IPS-NIHi7 (cell line): ENCODE measurements at regions not wholly inside any gene's neighbourhood (a gene's known extent, or its start where the extent isn't known, plus 50 kb on each side); places are given as distances from the start of the nearest gene placed in this dataset.

Experiments used
- DNase-seq: peaks from one replicate; pipeline ENCODE4 v3.0.0; 2012; ENCODE audit warnings: mixed read lengths; ENCODE audit errors: extremely low spot score

DNA sequence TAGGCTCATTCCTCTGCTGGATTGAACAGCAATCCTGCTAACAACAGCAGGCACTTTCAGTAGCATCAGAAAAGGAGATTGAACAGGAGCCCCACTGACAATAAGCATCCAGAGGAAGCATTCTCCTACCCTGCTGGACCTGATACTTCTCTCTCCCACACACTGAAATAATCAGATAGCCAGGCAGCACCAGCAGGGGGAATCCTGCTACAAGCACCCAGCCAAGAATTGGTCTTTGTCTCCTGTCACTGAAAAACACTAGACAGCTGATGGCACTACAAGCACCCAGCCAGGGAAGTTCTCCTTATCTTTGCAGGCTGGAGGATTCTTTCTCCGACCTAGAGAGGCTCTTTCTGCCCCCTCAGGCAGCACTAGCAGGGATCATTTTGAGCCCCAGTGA lies 444.3 kb upstream of the GRIA3 start:
- peak; percentile 49 for DNase-seq

DNA sequence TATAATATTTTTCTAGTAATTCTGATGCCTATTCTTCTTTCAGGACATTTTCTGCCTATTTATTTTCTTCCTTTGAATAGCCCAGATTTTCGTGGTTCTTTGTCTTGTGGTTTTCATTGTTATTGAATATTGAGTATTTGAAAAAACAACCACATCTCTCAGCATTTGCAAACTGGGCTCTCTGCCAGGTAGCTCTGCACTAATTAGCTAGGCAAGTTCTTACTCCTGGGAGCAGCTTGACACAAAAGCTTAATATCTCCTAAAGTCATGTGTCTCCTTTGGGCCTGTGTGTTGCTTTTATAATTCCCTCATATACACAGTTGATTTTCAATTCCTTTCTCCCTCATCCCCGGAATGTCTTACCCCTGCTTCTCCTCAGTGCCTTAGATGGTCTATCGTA lies 413.5 kb upstream of the GRIA3 start:
- DNase-seq, result no peak

DNA sequence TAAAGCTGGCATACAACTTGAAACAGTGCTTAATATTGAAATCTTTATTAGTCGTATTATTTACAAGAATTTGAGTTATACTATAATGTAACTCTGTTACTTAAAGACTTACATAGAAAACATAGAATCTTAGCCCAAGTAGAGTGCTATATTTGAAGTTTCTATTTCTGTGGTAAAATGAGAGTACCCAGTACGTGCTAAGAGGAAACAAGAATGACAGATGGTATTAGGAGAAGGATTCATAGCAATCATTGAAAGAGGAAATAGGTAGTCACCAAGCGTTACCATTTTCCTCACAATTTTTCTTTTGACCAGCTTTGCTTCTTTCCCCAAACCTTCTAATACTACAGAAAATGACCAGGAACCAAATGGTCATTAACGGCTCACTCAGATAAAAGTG lies 412.1 kb upstream of the GRIA3 start:
- no peak for DNase-seq

DNA sequence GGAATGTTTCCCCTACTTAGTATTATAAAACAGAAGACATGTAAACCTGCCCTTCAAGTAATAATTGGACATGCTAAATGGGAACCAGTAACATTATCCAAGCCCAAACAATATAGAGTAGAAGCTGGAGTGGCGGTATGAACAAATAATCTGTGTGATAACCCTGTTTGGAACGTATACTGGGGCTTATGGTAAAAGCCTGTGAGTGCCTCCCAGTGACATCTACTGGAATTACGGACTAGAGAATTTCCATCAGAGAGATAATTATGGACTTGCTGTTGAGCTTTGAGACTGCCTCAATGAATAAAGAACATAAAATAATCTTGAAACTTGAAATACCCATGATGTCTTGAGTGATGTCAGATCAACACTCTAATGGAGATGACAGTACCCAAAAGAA lies 406.3 kb upstream of the GRIA3 start:
- DNase-seq, result peak; percentile 29

DNA sequence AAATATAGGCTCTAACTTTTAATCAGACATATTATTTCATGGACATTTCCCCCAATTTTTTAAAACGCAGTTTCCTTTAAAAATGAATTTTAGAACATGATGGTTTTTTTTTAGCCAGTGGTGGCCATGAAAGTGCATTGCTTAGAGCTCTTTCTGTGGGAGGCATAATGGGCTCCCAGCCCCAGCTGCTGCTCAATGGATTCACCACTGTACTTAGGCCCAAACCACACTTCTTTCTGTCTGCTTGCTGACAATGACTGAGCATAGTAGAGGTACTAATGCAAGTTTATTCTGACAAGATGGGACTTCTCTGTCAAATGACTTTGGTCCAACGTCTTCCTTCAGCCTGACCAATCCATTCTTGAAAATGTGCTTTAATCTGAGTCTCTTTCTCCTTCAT lies 400.2 kb upstream of the GRIA3 start:
- DNase-seq, result no peak

DNA sequence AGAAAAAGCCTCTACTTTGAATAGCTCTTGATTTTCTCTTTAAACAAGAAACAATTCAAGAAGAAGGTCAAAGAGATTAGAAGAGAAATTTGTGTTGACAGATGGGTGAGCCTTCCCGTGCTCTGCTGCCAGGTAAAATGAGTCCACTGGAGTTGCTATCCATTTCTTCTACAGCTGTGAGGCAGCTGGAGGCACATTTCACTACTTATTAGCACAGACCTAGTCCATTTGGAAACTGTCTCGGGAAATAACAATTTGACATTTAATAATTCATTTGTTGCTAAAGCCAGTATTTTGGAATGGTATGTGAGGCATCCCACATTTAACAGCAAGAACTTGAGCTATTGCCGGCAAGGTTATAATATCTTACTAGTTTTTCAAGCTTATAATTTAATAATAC lies 396.8 kb upstream of the GRIA3 start:
- no peak for DNase-seq

DNA sequence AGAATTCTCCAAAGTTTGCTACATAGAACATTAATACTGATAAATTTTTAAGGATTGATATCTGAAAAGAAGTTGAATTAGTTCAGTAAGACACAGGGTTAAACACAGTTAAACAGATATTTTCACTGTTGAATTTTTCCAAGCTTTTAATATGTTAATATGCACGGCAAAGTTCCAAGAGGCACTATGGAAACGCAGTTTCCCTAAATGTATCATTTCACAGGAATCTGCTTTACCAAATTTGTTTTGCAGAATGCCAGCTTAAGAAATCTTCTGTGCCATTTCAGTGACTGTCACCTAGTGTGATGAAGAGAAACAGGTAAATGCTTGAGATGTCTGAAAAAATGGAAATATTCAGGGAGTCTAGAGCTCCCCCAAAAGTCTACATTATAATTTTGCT lies 395.9 kb upstream of the GRIA3 start:
- no peak for DNase-seq

DNA sequence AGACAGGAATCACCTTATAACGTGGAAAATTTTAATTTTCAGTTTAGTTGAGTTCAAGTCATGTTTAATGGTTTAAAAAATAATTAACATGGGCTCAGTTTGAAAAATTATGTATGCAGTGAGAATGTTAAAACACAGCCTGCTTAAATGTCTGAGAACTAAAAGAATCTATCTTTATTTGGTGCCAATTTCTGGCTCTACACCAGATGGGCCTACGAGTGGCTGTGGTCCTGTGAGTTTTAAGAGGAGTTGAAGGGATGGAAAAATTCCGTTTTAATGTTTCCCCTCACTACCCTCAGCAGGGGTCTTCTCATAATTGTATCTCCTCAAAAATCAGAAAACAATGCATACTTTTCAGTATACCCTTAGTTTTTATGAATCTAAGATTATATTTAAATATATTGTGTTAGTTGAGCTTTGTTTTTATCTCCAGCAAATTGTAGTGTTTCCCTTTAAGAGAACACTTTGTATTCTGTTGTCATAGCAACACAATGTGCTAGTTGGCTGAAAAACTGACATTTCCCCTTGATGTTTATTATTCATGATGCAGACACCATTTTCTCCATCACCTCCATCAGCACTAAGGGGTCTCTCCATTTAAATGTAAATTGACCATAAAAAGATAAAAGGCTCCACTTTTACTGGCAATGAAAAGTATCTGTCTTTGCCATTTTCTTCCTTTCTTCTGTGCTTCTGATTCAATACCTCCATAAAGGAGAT lies 393.5 kb upstream of the GRIA3 start:
- DNase-seq, result no peak

DNA sequence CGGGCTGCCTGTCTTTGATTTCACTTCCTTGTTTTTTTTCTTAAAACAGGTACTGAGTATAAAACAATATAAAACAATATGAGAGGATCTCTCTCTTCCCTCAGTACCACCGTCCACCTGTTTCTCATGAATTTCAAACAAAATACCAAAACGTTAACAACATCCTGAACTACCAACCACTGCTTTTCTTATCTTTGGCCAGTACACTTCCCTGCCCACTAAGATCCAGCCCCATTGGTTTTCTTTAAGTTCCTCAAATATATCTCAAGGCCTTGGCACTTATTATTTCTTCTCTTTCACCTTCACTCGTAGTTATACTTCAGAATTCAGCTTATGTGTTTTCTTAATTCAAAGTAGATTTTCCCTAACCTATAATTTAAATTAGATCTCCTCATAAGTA lies 370.2 kb upstream of the GRIA3 start:
- DNase-seq, result no peak

DNA sequence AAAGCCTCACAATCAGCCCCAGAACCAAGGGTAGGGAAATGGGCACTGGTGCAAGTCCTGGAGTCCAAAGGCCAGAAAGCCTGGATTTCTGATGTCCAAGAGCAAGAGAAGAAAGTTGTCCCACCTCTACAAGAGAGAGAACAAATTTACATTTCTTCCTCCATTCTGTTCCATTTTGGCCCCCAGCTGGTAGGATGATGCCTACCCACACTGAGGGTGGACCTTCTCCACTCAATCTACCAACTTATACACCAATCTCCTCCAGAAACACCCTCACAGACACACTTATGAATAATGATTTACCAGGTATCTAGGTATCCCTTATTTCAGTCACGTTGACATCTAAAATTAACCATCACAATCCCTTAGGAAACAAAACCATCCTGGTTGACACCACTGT lies 367.8 kb upstream of the GRIA3 start:
- DNase-seq, result no peak

DNA sequence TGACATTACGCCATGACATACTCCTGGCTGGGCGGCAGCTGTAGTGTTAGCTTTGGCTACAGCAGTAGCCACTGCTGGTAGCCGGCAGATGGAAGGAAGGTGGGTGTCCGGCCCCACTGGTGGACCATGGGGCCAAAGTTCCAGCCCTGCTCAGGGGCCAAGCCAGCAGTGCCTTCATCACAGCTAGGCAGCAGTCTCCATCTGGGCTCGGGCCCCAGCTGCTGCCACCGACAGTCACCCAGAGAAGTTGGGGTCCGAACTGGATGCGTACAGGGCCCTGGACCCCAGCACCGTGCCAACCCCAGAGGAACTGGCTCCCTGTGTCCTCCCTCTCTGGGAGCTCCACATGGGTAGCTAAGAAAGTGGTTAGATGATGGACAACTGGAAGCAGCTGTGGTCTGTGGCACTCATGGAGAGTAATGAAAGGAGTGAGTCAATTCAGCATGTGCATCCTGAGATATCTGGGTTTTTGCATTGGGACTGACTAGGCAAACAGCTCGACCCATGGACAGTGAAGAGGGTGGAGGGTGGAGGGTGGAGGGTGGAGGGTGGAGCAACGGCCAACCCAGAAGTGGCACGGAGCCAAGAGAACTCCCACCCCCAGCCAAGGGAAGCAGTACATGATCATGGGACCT lies 366.6 kb upstream of the GRIA3 start:
- DNase-seq, result no peak

DNA sequence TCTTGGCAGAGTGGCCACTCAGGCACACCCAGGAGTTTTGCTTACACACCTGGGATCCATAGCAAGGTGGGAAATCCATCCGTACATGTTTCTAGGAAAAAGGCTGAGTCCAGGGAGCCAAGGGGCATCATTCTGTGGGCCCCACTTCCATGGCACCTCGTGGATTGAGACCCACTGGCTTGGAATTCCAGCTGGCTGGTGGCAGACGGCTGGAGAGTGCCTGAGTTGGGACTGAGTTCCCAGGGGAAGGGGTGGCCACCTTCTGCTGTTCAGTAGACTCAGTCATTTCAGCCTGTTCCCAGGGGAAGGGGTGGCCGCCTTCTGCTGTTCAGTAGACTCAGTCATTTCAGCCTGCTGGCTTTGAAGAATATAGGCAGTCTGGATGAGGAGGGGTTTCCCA lies 366.0 kb upstream of the GRIA3 start:
- DNase-seq, result no peak

DNA sequence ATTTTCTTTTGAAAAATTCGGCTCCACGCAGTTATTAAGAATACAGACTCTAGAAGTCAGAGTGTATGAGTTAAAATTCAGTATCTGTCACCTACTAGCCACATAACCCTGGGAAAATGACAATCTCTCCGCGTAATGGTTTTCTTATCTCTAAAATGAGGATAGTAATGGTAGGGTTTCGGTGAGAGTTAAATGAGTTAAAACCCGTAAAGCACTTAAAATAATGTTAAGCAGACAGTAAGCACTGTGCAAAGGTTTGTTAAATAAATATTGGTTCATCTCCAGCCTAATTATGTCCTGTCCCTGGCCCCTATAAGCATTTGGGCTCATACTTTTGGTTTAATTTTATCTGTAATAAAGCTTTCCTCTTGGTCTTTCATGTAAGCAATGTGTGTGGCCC lies 350.8 kb upstream of the GRIA3 start:
- no peak for DNase-seq

DNA sequence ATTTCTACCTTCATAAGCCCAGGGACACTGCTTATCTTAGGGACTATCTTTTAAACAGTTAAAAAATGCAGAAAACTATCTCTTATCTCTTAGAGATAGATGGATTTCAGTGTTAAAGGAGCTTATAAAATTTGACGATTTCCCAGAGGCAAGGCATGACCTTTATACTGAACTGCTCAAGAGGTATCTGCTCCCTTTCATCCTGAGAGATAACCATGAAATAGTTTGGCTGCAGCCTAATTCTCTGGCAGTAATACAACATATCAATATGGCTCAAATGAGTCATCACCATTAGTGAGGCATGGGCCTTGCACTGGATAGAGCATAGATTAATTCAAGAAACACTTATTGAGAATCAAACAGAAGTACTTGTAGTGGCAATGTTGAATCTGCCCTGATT lies 348.2 kb upstream of the GRIA3 start:
- no peak for DNase-seq

DNA sequence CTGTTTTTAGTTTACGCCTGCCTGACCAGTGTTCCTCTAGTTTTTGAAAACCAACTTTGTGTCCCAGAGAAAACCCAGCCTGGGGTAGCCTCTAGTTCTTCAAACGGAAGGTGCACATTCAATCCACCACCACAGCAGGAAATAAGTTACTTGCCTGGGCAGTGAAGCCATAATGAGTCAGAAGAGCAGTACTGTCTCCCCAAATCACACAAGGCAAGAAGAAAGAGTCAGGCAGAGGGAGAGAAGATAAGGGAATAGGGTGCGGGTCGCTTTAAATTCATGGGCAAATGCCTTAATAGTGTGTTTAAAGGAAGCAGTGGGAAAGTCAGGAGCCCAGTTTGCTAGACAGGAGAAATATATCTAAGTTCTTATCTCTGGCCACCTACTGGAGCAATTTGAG lies 333.8 kb upstream of the GRIA3 start:
- DNase-seq, result no peak

DNA sequence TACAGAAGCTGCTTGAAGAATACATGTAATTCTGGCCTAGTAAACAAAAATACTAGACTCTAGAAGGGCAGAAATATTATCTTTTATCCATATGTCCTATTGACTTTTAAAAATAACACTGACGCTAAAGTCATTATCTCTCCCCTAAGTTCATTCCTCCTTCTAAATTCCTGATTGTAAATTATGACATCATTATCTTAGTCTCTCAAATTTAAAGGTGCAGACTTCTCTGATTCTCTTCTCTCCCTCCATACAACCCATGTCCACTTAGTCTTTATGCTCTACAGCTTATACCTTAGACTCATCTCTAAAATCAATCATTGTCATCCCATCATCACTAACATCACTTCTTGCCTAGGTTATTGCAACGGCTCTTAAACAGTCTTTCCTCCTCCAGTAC lies 327.9 kb upstream of the GRIA3 start:
- DNase-seq, result no peak

DNA sequence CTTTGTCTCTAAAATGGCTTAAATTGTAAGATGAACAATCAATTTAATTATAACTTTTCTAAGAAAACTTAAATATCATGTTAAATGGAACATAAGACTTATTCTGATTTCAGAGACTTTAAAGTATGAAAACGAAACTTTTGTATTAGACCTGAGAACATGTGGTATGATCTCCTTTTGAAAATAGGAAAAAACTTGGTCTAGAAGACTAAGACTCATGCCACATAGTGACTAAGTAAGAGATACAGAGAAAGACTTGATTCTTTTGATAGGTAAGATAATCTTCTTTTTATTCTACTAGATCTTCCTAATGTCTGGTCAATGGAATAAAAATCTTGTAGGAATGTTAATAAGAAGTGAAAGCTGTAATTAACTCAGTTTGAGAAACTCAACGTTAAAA lies 326.3 kb upstream of the GRIA3 start:
- no peak for DNase-seq

DNA sequence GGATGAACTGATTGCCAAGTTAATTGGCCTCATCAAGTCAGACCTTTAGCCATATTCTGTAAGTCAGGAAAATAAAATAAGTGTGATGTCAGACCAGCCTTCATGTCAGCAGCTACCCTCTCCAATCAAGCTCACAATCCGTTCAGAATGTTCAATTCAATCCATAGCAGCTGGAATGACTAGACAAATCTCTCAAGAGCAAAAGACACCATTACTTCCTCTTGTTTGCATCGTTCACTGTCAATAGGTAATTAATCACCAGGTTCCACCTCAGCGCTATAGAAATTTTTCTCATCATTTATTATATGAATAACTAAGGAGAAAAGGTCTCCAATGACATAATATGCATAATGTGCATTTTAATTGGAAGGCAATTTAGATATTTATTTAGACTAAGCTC lies 321.0 kb upstream of the GRIA3 start:
- no peak for DNase-seq

DNA sequence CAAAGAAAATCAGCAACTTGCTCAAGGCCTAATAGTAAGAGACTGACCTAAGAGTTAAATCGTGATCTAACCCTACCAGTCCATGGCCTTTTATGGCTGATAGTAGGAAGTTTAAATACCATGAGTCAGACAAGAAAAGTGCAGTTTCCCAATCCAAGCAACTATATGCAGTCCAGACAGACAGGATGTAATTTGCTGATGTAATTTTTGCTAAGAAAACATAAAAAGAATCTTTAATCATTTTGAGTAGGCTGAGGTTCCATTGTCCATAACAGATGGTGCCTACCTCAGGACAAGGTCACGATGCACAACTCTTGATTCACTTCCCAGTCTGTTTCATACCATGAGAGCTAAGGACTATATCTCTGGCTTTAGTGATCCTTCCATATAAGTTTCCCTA lies 317.5 kb upstream of the GRIA3 start:
- no peak for DNase-seq

DNA sequence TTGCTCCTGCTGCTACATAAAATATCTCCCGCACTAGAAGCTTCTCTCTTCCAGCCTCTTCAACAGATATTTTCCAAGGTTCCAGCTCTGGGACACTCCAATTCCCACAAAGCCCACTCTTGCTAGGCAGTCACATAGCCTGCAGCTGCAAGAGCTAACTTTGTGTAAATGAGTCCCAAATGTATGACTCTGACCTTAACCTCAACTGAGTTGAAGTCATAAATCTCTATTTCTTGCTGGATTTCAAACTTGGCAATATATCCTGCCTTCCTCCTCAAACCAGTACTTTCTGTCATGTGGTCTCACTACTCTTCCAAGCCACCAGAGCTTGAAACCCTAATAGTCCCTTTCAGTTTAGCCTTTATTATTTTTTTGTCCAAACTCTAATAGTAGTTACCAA lies 315.4 kb upstream of the GRIA3 start:
- no peak for DNase-seq

DNA sequence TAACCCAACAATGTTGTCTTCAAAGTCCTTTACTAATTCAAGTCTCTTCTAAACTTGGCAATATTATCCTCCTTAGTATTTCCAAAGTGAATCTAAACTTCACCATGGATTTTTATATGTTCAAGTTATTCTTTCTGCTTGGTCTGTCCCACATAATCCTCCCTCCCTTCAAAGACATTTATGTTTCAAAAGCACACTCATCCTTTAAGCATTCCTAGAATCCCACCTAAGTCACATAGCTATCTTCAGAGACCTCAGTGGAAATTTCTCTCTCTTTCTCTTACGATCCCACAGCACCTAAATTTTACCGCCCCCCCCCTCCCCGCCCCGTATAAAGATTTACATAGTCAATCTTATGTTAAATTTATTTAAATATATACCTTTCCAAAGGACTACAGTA lies 314.9 kb upstream of the GRIA3 start:
- DNase-seq, result no peak

DNA sequence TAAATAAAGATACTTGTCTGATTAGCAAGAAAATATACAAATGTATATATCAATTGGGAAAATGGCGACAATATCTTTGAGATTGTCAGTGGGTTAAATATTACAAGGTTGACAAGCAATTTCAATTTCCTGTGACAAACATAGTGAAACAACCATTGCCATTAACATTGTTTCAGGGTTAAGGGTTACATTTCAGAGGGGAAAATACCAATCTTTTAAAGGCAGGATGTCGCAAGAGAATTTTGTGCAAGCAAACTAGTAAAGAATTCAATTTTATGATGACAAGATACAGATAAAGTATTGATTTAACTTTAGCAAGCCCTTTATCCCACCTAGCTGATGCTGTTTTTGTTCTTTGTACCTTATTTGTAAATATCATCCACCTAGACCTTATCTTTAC lies 305.8 kb upstream of the GRIA3 start:
- no peak for DNase-seq

DNA sequence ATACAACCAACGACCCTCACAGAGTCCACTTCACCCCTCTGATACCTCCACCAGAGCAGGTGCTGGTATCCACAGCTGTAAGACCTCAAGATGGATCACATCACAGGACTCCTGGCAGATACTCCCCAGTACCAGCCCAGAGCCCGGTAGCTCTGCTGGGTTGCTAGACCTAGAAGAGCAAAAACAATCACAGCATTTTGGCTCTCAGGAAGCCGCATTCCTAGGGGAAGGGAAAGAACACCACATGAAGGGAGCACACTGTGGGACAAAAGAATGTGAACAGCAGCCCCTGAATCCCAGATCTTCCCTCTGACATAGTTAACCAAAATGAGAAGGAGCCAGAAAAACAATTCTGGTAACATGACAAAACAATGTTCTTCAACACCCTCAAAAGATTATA lies 303.1 kb upstream of the GRIA3 start:
- DNase-seq, result no peak

DNA sequence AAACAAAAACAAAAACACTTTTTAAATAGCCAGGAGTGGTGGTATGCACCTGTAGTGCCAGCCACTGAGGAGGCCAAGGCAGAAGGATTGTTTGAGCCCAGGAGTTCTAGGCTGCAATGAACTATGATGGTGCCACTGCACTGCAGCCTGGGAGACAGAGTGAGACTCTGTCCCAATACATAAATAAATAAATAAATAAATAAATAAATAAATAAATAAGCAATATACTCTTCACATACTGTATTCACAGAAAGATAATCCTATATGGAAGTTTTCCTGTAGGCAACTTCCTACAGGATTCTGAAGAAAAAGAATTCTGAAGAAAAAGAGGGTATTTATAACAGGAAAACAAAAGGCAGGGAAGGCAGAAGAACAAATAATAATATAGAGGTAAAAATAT lies 293.3 kb upstream of the GRIA3 start:
- no peak for DNase-seq
